ENCODE measurements at regions not wholly inside any gene's neighbourhood (a gene's known extent, or its start where the extent isn't known, plus 50 kb on each side); places are given as distances from the start of the nearest gene placed in this dataset.
"Not testable (repeated sequence)": the region's sequence is repeated elsewhere in the genome, so short reads cannot be mapped to it uniquely, and the experiment has no call there.

GRCh38 chr4:17020451-17020850, 122.0 kb upstream of the LDB2 start:
- intact Hi-C loops (cut with micrococcal nuclease), result no loop called here
- H2AFZ ChIP-seq (ENCODE audit: low read length), result no peak overlapping the region
- no peaks in the 10 kb centered on the region for H3F3A ChIP-seq (ENCODE audit: low read length, unreplicated experiment)
- no peaks in the 10 kb centered on the region for H3K4me1 ChIP-seq (ENCODE audit: insufficient read depth, low read length)
- no peaks in the 10 kb centered on the region for H3K79me2 ChIP-seq (ENCODE audit: low read length)
- H3K4me2 ChIP-seq (ENCODE audit: low read length), result no peak overlapping the region
- ATAC-seq, result no peak
- DNase-seq, result no peak
- H3K9me3 ChIP-seq (ENCODE audit: low read length), result no peaks in the 10 kb centered on the region
- no peak overlapping the region for H3K4me3 ChIP-seq (ENCODE audit: low read length)
- TF ChIP-seq EZH2 (IDR thresholded peaks at IDR 0.05; ENCODE audit: low read length, unreplicated experiment), result no peak
- TF ChIP-seq EZH2phosphoT487 (IDR thresholded peaks at IDR 0.05; ENCODE audit: borderline replicate concordance, low read length), result no peak
- TF ChIP-seq CTCF (conservative IDR thresholded peaks at IDR 0.05; ENCODE audit: low read depth, low read length), result no peak
- no peaks in the 10 kb centered on the region for H4K20me1 ChIP-seq (ENCODE audit: low read length)
- POLR2A ChIA-PET (ENCODE audit: unreplicated experiment), result no interaction called here
- no peak overlapping the region for H3K9ac ChIP-seq (ENCODE audit: low read length)
- no TSS peak for BruUV-seq (replicated peaks)
- no peaks in the 10 kb centered on the region for H3K9me2 ChIP-seq (replicated peaks; ENCODE audit: low read length)
- no peaks in the 10 kb centered on the region for H3K36me3 ChIP-seq (ENCODE audit: low read depth, low read length)
- CTCF ChIA-PET, result no interaction called here
- H3K27me3 ChIP-seq (ENCODE audit: low read length), result peaks cover 10% of the 10 kb centered on the region; the same call in 1 of the 2 replicates
- no peak overlapping the region for H3K27ac ChIP-seq (ENCODE audit: low read length)

GRCh38 chr4:17018621-17019020, 120.2 kb upstream of the LDB2 start:
- H2AFZ ChIP-seq (ENCODE audit: low read length); H3F3A ChIP-seq (ENCODE audit: low read length, unreplicated experiment); H3K79me2 ChIP-seq (ENCODE audit: low read length); intact Hi-C loops (cut with micrococcal nuclease); ATAC-seq; H3K9me3 ChIP-seq (ENCODE audit: low read length); DNase-seq; H3K27ac ChIP-seq (ENCODE audit: low read length); H3K9ac ChIP-seq (ENCODE audit: low read length); H3K4me2 ChIP-seq (ENCODE audit: low read length); H3K36me3 ChIP-seq (ENCODE audit: low read depth, low read length); H4K20me1 ChIP-seq (ENCODE audit: low read length); H3K4me1 ChIP-seq (ENCODE audit: insufficient read depth, low read length); POLR2A ChIA-PET (ENCODE audit: unreplicated experiment); CTCF ChIA-PET; BruUV-seq (replicated peaks); H3K4me3 ChIP-seq (ENCODE audit: low read length); H3K9me2 ChIP-seq (replicated peaks; ENCODE audit: low read length): not testable (repeated sequence)
- peaks cover 20% of the 10 kb centered on the region; the same call in 1 of the 2 replicates for H3K27me3 ChIP-seq (ENCODE audit: low read length)

- POLR2A ChIA-PET (ENCODE audit: unreplicated experiment), result no interaction called here
- TF ChIP-seq CTCF (conservative IDR thresholded peaks at IDR 0.05; ENCODE audit: low read depth, low read length) (no peak), EZH2phosphoT487 (IDR thresholded peaks at IDR 0.05; ENCODE audit: borderline replicate concordance, low read length) (no peak), EZH2 (IDR thresholded peaks at IDR 0.05; ENCODE audit: low read length, unreplicated experiment) (no peak)
- no peak overlapping the region for H3K4me3 ChIP-seq (ENCODE audit: low read length)
- DNase-seq (no peak), ATAC-seq (no peak)
- H3K79me2 ChIP-seq (ENCODE audit: low read length), result no peaks in the 10 kb centered on the region
- BruUV-seq (replicated peaks), result no TSS peak
- H3K4me1 ChIP-seq (ENCODE audit: insufficient read depth, low read length), result no peaks in the 10 kb centered on the region
- no peak overlapping the region for H2AFZ ChIP-seq (ENCODE audit: low read length)
- CTCF ChIA-PET, result no interaction called here
- no peaks in the 10 kb centered on the region for H4K20me1 ChIP-seq (ENCODE audit: low read length)
- no peak overlapping the region for H3K9ac ChIP-seq (ENCODE audit: low read length)
- intact Hi-C loops (cut with micrococcal nuclease), result no loop called here
- no peak overlapping the region for H3K27ac ChIP-seq (ENCODE audit: low read length)
- no peaks in the 10 kb centered on the region for H3F3A ChIP-seq (ENCODE audit: low read length, unreplicated experiment)
- H3K27me3 ChIP-seq (ENCODE audit: low read length), result peaks cover 20% of the 10 kb centered on the region; the same call in 1 of the 2 replicates
- no peaks in the 10 kb centered on the region for H3K9me2 ChIP-seq (replicated peaks; ENCODE audit: low read length)
- H3K36me3 ChIP-seq (ENCODE audit: low read depth, low read length), result no peaks in the 10 kb centered on the region
- H3K9me3 ChIP-seq (ENCODE audit: low read length), result no peaks in the 10 kb centered on the region
- H3K4me2 ChIP-seq (ENCODE audit: low read length), result no peak overlapping the region
Observed at GRCh38 chr4:17018013-17018412, 119.6 kb upstream of the LDB2 start.
